HS-27A (cell line): ENCODE measurements at regions not wholly inside any gene's neighbourhood (a gene's known extent, or its start where the extent isn't known, plus 50 kb on each side); places are given as distances from the start of the nearest gene placed in this dataset.

Experiments used
- DNase-seq: peaks from one replicate; pipeline ENCODE4 v3.0.0-alpha.2; 2012; ENCODE audit warnings: low read depth, missing footprints

DNA sequence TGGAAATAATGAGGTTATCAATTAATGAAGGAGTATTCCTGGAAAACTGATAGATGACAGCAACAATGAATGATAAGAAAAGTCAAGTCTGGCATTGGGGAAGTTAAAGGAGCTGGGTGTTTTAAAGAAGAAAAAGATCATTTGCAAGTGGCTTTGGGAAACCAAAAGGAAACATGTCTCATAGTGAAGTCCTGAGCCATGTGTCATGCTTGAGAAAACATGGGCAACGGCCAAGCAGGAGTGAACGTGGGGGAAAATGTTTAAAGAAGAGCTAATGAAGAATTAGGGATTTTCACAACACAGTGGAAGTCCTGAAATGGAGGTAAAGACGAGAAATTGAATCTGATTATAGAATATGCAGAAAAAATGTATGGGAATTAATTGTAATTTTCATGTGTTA, 1383.2 kb upstream of the CELF2 start:
- DNase-seq, result no peak

DNA sequence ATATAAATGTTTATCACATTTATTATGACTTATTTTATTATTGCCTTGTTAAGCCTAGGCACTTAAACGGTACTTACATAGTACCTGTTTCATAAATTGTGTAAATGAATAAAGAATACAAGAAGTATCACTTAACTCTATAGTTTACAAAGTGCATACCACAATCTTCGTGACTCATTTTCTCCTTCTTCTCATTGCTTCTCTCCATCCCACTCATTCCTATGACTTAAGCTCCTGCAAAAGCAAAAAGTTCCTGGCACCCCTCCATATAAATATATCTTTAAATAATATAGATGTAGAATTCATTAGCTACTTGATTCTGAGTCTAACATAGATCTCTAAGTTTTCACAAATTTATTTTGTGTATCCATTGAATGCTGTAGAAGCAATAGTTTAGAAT, 1382.0 kb upstream of the CELF2 start:
- no peak for DNase-seq

DNA sequence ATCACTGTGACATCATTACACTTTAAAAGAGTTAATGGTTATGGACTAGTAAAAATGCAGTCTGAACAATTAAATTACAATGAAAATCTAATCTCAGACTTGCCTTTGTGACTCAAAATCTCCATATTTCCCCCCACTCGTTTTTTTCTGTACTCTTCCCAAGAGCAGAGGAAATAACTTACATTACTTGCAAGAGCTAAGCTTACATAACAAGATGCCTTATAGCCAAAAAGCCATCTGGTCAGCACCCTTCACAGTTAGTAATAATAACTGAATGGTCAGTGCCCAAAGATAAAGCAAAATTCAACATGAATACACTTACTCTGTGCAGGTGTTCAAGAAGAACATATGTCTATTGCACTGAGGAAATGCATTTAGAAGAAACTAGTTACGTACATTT, 1381.5 kb upstream of the CELF2 start:
- no peak for DNase-seq

DNA sequence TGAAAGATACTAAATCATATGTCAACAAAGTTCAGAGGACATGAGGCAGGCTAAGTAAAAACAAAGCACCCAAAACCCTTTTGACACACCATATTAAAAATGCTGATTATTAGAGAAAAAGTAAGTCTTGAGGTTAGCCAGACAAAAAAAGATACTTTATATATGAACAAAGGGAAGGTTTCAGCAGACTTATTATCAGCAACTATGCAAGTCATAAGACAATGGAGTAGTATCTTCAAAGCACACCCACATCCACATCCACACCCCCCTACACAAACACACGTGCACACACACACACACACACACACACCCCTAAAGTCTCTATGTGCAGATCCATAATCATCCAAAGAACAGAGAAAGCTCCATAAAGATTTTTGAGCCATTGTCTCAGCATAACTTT, 1373.9 kb upstream of the CELF2 start:
- DNase-seq, result no peak

DNA sequence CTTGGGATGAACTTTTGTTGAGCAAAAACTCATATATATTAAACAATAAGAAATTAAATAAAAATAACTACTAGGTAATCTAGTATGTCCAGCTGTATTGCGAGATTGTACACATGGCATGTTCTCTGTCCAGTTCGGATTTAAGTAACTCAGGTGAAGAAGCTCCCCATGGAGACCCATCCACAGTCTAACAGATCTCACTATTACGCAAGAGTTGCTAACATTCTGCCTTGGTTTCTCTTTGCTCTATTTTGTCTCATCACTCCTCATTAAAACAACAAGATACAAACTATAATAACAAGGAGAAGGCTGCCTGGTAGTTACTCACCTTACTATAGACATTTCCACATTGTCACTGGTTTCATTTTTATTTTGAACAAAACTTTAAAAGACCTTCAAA, 1372.3 kb upstream of the CELF2 start:
- no peak for DNase-seq

DNA sequence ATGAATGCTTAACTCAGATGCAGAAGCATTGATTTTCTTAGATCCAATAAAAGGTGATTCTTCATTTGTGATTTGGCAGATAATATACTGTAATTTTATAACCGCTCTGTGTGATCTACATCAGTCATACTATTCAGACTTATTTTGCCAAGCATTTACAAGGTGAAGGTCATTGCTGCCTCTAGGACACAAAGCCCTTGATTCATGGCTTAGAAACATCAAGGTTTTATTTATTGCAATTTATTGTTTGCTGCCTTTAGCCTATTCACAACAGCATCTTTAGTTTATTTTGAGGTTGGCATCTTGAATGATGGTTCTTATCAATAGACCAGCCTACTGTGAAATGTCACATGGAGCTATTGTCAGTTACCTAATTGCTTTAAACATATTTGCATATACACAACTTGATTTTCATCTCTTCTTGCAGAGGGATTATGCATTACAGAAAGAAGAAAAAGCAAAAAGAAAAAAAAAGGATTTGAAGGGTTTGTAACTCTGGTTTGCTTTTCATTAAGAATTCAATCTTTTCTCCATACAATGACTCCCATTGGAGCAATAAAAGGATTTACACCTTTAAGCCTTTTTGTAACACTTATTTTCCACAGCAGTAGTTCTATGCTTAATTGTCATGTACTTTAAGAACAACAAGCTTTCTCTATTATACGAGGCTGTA, 1371.6 kb upstream of the CELF2 start:
- DNase-seq, result no peak

DNA sequence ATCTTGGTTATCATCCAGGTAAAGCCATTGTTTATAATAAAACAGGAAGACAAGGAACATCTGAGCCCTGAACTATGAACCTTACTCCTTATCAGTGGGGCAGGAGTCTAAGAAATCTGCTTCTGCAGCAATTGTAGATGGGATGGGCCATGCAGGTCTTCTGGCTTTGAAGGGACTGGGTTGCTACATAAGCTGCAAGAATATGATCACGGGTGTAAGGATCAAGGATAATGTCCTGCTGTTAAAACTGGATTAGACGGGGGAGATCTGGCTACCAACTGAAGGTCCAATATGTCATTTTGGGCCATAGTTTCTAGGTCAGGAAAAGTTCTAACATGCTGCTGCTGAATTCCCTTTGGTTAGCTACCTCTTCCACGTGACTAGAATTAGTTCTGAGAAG, 1363.4 kb upstream of the CELF2 start:
- DNase-seq, result no peak

DNA sequence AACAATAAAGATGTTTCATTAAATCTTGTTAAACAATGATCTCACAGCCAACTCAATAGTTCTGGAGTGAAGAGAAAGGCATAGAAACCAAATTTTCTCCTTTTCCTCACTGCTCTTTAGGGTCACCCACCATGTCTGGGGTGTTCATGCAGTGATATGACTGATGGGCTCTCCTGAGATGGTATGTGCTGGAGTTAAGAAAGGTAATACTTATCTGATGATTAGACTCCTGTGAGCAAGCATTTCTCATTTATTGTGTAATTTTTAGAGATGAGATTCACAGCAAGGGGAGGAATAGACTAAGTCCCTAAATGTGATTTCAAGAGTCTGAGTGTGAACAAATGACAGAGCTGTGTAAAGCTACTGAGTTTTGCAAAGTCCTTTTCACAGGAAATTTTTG, 1361.3 kb upstream of the CELF2 start:
- no peak for DNase-seq

DNA sequence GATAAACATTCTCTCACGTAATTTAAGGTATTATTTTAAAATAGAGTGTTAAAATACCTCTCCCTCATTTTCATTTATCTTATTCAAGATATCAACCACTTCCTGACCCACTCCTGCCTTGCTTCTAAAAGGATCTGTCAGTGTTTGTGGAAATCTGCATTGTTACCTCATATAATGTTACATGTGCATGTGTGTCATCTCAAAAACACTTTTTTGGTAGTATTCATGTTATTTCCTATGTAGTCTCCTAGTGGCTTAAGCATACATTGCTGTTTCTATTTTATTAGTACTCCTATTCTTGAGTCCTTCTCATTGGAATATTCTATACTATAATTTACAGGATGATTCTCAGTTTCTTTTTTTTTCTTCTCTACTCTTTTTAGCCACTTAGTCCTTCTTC, 1360.7 kb upstream of the CELF2 start:
- DNase-seq, result no peak

DNA sequence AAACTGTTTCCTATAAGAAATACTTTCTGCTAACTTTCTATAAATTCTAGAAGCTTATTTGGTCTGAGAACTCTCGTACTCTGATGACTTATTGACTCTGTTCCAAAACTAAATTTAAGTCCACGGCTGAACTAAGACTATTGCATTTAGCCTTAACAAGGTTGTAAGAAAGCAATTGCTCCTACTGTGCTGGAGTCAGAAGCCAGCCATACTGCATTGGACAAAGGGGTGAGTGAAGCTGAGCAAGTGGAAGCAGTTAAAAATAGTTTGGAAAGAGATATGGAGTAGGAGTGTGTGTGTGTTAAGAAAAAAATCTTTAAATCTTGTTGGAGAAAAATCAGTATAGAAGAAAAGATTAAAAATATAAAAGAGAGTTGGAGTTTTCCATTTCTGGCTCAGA, 1360.1 kb upstream of the CELF2 start:
- DNase-seq, result no peak

DNA sequence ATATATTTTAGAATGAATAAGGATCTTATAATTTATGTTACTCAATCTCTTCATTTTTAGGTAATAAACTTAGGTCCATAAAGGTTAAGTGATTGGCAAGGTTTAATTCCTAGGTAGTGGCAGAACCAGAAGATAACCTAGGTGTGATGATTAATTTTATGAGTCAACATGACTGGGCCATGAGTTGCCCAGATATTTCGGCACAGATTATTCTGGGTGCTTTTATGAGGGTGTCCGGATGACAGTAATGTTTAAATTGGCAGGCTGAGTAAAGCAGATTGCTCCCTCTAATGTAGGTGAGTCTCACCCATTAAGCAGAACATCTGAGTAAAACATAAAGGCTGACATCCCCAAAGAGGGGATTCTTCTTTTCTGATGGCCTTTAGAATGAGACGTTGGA, 1349.3 kb upstream of the CELF2 start:
- no peak for DNase-seq

DNA sequence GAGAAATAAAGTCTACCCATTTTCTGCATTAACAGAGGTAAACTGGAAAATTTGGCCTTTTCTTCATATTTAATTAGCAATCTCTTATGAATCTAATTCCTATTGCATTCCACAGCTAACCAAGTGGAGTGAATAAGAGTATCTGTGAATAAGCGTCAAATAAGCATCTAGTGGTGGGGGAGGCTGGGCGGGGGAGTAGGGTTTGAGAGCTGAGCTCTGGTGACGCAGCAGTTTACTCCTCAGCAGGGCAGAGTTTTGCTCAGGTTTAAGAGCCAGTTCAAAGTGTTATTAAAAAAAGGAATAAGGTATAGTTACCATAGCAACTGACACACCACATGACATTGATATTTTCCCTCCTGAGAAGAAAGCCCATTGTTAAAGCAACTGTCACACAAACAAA, 1346.8 kb upstream of the CELF2 start:
- DNase-seq, result no peak

DNA sequence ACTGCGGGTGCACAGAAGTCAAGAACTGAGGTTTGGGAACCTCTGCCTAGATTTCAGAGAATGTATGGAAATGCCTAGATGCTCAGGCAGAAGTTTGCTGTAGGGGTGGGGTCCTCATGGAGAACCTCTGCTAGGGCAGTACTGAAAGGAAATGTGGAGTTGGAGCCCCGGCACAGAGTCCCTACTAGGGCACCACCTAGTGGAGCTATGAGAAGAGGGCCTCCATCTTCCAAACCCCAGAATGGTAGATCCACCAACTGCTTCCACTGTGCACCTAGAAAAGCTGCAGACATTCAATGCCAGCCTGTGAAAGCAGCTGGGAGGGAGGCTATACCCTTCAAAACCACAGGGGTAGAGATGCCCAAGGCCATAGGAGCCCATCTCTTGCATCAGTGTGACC, 1336.0 kb upstream of the CELF2 start:
- no peak for DNase-seq

DNA sequence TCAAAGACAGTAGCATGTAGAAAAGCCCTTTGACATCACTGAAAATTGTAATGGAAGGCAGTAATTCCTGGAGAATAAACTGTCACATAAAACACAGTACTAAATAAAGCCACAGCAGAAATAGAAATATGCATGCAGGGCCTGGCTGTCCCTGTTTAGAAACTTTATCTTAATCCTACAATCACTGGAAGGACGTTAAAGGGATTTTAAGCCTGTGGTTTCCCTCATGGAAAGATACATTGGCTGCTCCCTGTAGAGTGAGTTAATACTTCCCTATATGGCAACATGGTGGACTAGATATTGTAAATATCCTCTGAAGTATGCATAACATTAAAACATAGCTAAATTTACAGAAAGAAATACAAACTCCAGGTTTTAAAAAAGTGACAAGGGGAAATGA, 1334.9 kb upstream of the CELF2 start:
- DNase-seq, result no peak

DNA sequence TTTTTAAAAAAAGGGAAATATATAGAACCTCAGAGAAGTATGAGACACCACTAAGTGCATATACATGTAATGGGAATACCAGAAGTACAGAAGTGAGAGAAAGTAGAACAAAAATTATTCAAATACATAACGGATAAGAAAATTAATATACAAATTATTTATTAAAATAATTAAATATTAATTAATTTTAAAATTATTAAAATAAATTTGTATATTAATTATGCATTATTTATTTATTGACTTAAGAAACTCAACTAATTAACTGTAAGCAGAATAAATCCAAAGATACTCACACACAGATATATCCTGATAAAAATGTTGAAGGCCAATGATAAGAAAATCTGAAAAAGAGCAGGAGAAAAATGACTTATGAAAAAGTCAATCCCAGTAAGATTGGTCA, 1333.5 kb upstream of the CELF2 start:
- DNase-seq, result no peak

DNA sequence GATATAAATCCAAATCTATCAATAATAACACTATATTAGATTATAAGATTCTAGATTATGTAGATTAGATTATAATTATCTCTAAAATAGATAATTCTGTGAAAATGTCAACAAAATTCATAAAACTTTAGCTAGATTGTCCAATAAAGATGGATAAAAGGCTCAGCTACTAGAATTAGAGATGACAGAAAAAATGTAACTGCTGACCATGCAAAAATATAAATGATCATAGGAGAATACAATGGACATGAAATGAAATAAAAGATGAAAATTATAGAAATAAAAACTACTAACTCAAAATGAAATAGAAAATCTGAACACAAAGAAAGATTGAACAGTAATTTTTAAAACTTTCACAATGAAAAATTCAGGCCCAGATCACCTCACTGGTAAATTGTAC, 1332.1 kb upstream of the CELF2 start:
- no peak for DNase-seq

DNA sequence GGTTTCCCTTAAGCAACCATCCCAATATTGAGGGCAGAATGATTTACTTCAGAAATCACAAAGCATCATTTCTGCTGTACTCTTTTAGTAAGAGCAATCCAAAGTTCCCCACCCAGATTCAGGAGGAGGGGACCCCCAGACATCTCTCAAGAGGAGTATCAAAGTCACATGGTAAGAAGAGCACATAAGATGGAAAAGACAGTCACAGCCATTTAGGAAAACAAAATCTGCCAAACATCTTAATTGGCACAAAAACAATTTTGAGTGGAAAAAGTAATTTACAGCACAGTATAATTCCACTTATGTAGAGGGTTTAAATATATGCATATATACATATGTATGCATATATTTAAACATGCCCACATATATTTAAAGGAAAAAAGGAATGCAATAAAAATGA, 1329.0 kb upstream of the CELF2 start:
- DNase-seq, result no peak

DNA sequence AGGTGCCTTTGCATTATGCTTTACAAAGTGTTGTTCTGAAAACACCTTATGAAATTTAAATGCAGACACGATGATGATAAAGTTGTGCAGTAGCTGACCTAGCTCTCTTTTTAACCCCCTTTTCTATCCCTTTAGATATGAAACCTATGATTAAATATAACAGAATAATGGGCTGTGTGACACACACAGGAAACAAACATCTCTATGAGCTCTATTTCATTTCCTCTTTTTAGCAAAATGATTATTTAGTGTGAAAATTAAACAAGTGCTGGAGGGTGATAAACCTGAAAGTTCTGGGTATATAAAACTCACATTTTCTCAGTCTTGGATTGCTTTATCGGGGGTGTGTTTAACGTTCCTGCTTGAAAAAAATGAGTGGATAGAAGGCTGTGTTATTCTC, 1310.5 kb upstream of the CELF2 start:
- no peak for DNase-seq

DNA sequence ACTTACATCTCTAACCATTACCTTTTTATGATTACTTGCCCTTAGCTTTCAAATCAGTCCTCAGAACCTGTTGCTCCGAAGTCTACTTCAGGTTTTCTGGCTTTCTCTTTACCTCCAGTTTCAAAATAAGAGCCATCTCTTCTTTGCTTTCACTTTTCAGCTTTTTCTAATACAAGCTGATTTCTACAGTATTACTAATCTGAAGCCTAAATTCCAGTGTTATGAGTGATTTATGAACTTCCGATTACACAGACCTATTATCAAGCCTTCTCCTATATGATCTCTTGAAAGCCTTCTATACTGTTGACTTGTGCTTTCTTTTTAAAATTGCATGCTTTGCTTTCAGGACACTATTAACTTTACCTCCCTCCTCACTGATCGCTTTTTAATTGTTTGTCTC, 1307.8 kb upstream of the CELF2 start:
- DNase-seq, result no peak

DNA sequence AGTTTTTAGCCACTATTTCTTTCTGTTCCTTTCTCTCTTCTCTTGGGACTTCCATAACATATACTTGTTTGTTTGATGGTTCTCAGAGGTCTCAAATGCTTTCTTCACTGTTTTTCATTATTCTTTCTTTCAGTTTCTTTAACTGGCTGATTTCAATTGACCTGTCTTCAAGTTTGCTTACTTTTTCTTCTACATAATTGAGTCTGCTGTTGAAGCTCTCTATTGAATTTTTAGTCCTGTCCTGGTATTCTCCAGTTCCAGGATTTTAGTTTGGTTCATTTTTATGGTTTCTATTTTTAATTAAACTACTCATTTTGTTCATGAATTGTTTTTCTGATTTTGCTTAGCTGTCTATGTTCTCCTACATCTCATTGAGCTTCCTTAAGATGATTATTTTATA, 1305.3 kb upstream of the CELF2 start:
- no peak for DNase-seq

DNA sequence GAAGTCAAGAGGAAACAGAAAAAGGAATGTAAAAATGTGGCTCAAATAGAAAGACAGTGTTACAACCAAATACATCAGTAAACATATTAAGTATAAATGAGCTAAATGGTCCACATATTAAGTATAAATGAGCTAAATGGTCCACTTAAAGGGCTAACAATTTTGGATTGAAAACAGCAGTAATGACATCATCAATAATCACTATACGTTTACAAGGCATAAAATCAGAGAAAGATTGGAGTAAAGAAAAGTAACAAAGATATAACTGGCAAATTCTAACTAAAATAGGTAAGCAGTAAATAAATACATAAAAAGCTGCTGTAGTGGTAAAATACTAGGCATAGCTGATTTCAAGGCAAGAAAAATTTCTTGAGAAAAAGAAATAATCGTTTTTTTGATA, 1298.4 kb upstream of the CELF2 start:
- no peak for DNase-seq

DNA sequence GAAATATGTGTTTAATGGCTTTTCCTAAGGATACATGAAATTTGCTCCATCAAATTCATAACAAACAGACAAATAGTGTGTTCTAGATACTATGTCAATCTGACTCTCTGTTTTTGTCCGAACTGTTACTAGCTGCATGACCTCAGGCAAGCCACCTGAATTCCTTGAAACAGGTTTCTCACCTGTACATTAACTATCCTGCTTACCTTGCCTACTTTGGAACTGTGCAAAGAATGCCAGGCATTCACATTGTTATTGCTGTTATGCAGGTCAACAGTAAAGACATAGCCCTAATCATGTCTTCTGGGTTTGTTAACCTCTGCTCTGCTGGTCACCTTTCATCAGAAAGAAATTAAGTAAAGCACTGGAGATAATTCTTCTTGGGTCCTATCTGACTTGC, 1283.9 kb upstream of the CELF2 start:
- no peak for DNase-seq

DNA sequence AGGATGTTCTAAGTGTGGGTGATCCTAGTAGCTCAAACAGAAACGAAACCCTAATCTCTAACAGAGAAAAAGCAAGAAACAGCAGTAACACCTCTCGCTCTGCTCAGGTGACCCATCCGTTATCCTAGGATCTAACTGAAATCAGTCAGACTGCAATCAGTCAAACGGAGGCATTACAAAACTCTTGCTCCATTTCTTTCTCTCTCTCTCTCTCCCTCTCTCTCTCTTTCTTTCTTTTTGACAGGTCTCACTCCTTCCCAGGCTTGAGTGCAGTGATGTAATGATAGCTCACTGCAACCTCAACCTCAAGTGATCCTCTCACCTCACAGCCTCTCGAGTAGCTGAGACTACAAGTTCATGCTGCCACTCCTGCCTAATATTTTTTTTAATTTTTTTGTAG, 1283.5 kb upstream of the CELF2 start:
- DNase-seq, result no peak

DNA sequence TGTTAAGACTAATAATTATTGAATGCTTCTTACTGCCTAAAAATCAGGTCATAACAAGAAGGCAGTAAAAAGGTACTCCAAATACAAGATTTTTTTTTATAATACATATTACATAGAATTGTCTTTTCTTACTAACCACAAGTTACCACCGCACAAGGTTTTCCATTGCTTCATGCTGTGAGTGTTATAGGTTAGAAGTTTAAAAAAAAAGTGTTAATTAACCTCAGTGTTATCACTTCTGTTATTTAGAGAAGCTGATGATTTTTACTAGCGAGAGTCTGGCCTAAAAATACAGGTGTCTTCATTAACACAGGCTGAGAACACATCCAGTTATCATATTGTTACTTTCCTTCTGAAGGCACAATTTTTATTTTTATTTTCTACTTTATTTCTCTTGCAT, 1281.9 kb upstream of the CELF2 start:
- DNase-seq, result no peak

DNA sequence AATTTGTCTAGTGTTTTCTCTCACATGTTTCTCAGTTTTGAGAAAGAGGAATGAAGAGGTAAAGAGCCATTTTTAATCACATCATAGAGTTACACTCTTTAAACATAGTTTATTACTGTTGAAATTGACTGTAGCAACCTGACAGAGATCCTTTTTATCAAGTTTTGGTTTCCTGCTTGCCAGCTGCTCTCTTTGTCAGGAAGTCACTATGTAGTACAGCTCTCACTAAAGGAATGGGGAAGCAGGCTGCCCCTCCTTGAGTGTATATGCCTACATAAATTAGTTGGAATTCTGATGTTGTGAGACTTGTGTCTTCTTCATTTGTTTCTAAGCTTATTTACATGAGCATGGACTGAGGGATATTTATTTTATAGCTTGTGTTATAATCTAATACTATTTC, 1274.0 kb upstream of the CELF2 start:
- no peak for DNase-seq
